Dermis blood vessel endothelial cell (primary cell): ENCODE measurements at regions not wholly inside any gene's neighbourhood (a gene's known extent, or its start where the extent isn't known, plus 50 kb on each side); places are given as distances from the start of the nearest gene placed in this dataset.
A peak's percentile ranks its signal among the peaks of the same experiment; 100 is the strongest.

Experiments
- DNase-seq: peaks from one replicate; pipeline ENCODE4 v3.0.0; 2010

DNA sequence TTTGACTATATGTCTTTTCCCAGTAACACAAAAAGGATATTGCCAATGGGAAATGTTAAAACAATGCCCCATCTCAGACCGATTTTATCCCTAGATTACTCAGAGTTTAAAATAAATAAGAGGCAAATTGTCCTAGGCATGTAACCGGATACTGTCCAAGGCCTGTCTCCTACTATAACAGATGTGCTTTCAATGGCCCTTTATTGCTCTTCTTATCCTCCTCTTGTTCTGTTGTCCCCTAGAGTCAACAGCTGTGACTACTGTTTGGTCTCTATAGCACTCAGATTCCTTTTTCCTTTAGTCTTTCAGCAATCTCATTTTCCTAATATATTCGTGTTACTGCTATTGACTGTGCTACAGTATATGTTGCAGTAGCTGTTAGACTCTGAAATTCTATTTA lies 66.8 kb upstream of the PLS3 start:
- DNase-seq = peak; percentile 40

DNA sequence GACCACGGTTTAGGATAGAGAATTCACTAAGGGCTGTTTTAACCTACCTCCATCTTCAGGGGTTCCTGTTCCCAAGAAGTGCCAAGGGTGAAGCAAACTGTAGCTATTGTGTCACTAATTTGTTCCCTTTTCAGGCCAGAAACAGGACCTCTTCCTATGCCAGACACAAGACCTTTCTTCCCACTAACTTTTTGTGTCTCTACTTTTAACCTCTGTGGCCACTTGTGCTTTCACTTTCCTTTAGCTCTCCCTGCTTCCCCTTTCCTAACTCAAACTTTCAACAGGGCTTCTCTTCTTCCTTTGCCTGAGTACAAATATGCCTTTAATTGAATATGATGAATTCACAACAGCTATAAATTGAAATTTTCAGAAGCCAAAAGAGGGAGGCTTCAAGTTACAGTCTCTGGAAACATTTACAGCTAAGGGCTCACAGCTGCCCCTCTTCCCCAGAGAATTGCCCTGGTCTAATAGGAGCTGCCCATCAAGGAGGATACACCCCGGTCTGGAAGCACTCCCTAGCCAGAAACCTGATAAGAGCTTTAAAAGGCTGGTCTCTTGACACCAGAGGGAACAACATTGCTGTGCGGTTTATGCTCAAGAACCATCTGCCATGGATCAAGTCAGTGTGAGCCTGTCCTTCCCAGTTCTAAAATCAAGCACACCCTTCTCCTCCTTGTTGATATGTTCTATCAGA lies 61.7 kb upstream of the PLS3 start:
- DNase-seq = no peak

DNA sequence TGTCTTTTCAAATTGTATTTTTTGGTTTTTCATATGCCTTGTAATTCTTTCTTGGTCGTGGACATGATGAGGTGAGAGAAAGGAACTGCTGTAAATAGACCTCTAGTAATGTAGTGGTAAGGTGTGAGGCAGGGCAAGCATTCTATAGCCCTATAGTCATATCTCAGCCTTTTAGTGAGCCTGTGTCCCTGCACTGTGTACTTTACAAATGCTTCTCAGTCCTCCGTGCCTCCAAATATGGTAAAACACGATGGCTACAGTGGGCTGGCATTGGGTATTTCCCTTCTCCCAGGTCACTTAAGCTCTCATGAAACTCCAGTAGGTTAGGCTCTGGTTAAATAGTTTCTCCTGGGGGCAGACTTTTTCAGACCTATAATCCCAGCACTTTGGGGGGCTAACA lies 57.9 kb upstream of the PLS3 start:
- no peak for DNase-seq

DNA sequence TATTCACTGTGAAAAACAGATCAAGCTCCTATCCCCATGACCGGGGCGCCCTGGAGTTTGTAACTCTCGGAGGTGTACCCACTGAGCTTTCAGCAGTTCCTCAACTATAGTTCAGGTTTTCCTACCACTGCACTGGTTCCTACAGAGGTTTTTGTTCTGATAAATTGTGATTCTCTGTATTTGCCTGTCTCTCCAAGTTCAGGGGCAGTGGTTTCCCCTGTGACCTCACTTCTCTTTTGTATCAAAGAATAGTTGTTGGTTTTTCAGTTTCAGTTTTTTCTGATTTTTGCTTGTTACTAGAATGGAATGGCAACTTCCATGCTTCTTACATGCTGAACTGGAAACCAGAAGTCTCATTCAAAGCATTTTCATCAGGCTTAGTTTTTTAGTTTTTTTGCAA lies 56.8 kb upstream of the PLS3 start:
- no peak for DNase-seq
